GM12878 (cell line): ENCODE measurements at regions not wholly inside any gene's neighbourhood (a gene's known extent, or its start where the extent isn't known, plus 50 kb on each side); places are given as distances from the start of the nearest gene placed in this dataset.

ENCODE experiments used
- ATAC-seq: fragments of 200-7000 bp; cut with Tn5 transposase; 3 replicates; pipeline ENCODE4 v1.9.1; 2020; ENCODE audit warnings: mild to moderate bottlenecking, moderate library complexity
- BruUV-seq: library from RNA; stranded (reverse); fragments of 400-500 nt; replicated peaks from 2 replicates; lab custom pipeline; 2021; lab: Mats Ljungman, UMichigan
- CTCF ChIA-PET: fragments of 300-600 bp; sonication (Branson Sonifier 250); formaldehyde crosslinking; extraction: SDS; loops from one replicate; lab custom pipeline; 2021; ENCODE audit warnings: inconsistent platforms; lab: Yijun Ruan, JAX
- POLR2A ChIA-PET: fragments of 350-600 bp; formaldehyde crosslinking; extraction: SDS; loops from one replicate; lab custom pipeline; 2021; ENCODE audit warnings: inconsistent platforms; lab: Charles Lee
- RAD21 ChIA-PET: fragments of 300-600 bp; sonication (Branson Sonifier 250); formaldehyde crosslinking; loops from one replicate; lab custom pipeline; 2023; ENCODE audit warnings: antibody characterized with exemption; ENCODE audit not compliant: unreplicated experiment; lab: Charles Lee
- SMC1A ChIA-PET: fragments of 300-600 bp; sonication (Branson Sonifier 250); formaldehyde crosslinking; loops from one replicate; lab custom pipeline; 2023; ENCODE audit not compliant: unreplicated experiment, uncharacterized antibody; lab: Charles Lee
- DNase-seq: peaks from one replicate; pipeline ENCODE4 v3.0.0-alpha.2; 2011; ENCODE audit warnings: low read depth, low spot score
- FAIRE-seq: peaks from 3 replicates; lab custom pipeline; 2011; peaks lifted over from hg19 to GRCh38; lab: Jason Lieb, UNC
- H2AFZ ChIP-seq: 2 replicates; pipeline ENCODE4 v1.6.0; 2011; ENCODE audit warnings: low read depth, low read length, control low read depth; ENCODE audit not compliant: control insufficient read depth
- H3K27ac ChIP-seq: 2 replicates; pipeline ENCODE4 v1.5.1; 2011; ENCODE audit warnings: control low read depth; ENCODE audit not compliant: control insufficient read depth, insufficient read depth
- H3K27me3 ChIP-seq, 2 experiments: replicated peaks in 1 of 2; 2 replicates each; pipeline versions ENCODE4 v1.6.0 to v1.6.1; 2011; ENCODE audit warnings: low read length in 1 of 2; ENCODE audit not compliant: control insufficient read depth in 2 of 2, insufficient read depth in 2 of 2
- H3K36me3 ChIP-seq, 2 experiments: 2 replicates each; pipeline ENCODE4 v1.5.1; 2011; ENCODE audit warnings: low read length in 1 of 2; ENCODE audit not compliant: control insufficient read depth in 2 of 2, insufficient read depth in 2 of 2
- H3K4me1 ChIP-seq: 2 replicates; pipeline ENCODE4 v1.6.1; 2011; ENCODE audit warnings: mild to moderate bottlenecking, low read length, moderate library complexity, mixed read lengths; ENCODE audit not compliant: control insufficient read depth, insufficient read depth
- H3K4me2 ChIP-seq: 2 replicates; pipeline ENCODE4 v1.6.0; 2011; ENCODE audit warnings: control low read depth; ENCODE audit not compliant: control insufficient read depth, insufficient read depth
- H3K4me3 ChIP-seq: fragments of 200-600 bp; sonication (generic); 2 replicates; pipeline ENCODE4 v1.5.1; 2016
- H3K79me2 ChIP-seq: 2 replicates; pipeline ENCODE4 v1.6.0; 2011; ENCODE audit warnings: low read length; ENCODE audit not compliant: control insufficient read depth, insufficient read depth
- H3K9ac ChIP-seq: 2 replicates; pipeline ENCODE4 v1.8.0; 2011; ENCODE audit warnings: low read length, control low read depth, mixed read lengths; ENCODE audit not compliant: control insufficient read depth, insufficient read depth
- H3K9me3 ChIP-seq: replicated peaks from 3 replicates; pipeline ENCODE4 v1.5.1; 2011; ENCODE audit warnings: mild to moderate bottlenecking, low read length; ENCODE audit not compliant: control insufficient read depth, insufficient read depth
- H4K20me1 ChIP-seq: 2 replicates; pipeline ENCODE4 v1.6.0; 2011; ENCODE audit not compliant: control insufficient read depth, insufficient read depth
- ATF7 ChIP-seq: fragments of 450-650 bp; IDR thresholded peaks from 2 replicates; pipeline ENCODE4 v1.6.1; 2016; ENCODE audit warnings: low read depth, mild to moderate bottlenecking
- POLR2AphosphoS2 ChIP-seq: IDR thresholded peaks from 2 replicates; pipeline ENCODE4 v1.6.1; 2011; ENCODE audit warnings: low read depth, mild to moderate bottlenecking, low read length, improper control_type of control experiment, moderate library complexity
- WGBS: methylation state at CpG from one replicate; pipeline ENCODE4 v1.1.6; 2016; ENCODE audit warnings: low lambda C conversion rate; ENCODE audit not compliant: insufficient replicate concordance, insufficient coverage; ENCODE audit errors: missing lambda C conversion rate; 5-methylcytosine and 5-hydroxymethylcytosine counted together
- in situ Hi-C: fragments of 300-500 bp; cut with MboI; formaldehyde crosslinking; loops from 9 replicates; pipeline ENCODE4 v1.14.3; 2018; ENCODE audit warnings: mixed read lengths
- intact Hi-C: fragments of 100-400 bp; cut with micrococcal nuclease; formaldehyde crosslinking; loops from one replicate; pipeline ENCODE4 v1.14.2; 2022; ENCODE audit not compliant: unreplicated experiment
- TF ChIP-seq, protein P1 (sequence below): IDR thresholded peaks from 2 replicates; pipeline ENCODE4 v1.6.1; 2011; ENCODE audit warnings: low read depth, low read length, improper control_type of control experiment, borderline replicate concordance
- TF ChIP-seq, protein P2 (sequence below): fragments of 150-350 bp; IDR thresholded peaks from 2 replicates; pipeline ENCODE4 v1.6.1; 2014; ENCODE audit warnings: mild to moderate bottlenecking, low read depth, low read length
- TF ChIP-seq, protein P3 (sequence below): fragments of 450-650 bp; conservative IDR thresholded peaks from 2 replicates; pipeline ENCODE4 v1.6.1; 2017; ENCODE audit warnings: mild to moderate bottlenecking, moderate library complexity

DNA sequence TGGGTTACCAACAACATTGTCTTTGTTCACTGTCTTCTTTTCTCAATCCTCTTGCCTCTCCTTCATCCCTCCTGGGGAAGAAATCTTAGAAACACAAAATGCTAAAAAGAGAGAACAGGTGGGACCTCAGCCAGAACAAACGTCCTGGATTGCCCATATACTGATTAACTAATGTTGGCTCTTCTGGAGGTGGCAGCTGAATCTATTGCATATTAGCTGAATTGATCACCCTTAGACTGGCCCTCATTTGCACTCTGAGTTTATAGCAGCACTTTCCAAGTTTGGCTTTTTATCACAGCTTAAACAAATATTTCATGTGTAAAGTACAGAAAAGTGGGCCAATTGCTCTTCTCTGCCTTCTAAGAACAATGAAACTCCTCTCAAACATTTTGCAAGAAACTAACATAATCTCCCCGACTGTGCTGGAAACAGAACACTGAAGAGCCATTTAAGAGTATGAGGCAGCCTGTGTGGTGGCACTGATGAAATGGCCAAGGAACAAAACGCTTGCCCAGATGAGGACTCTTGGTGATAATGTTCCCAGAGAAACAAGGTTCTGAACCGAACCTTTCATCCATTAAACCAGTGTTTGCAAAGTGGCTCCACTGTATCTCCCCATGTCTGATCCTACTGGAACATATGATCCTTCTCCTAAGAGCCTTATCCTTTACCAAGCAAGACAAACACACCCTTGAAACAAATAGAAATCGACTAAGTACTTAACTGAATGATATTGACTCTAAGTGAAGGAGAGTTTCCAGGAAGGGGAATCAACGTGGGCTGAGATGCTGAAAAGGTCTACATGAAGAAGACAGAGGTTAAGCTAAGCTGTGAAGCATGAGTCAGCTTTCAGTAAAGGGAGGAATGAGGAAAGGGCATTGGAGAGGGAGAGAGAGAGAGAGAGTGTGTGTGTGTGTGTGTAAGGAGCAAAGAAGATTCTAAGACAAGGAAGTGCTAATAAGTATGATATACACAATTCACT is 83.2 kb upstream of the LIFR start:
- SMC1A ChIA-PET = no interaction called here
- ATAC-seq (no peak), FAIRE-seq (no peak)
- H4K20me1 ChIP-seq = no peaks in the 10 kb centered on the region
- TF ChIP-seq, protein P1, sequence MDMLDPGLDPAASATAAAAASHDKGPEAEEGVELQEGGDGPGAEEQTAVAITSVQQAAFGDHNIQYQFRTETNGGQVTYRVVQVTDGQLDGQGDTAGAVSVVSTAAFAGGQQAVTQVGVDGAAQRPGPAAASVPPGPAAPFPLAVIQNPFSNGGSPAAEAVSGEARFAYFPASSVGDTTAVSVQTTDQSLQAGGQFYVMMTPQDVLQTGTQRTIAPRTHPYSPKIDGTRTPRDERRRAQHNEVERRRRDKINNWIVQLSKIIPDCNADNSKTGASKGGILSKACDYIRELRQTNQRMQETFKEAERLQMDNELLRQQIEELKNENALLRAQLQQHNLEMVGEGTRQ = no peak
- TF ChIP-seq, all 136 proteins: peak for 0
- in situ Hi-C loops (no loop called here), intact Hi-C loops (no loop called here)
- 8% methylated on average over 6 of the region's 6 CpGs for whole genome bisulfite sequencing
- H3K9ac ChIP-seq = no peak overlapping the region
- ChIA-PET POLR2A (no interaction called here), RAD21 (no interaction called here), CTCF (no interaction called here)
- H3K4me1 ChIP-seq = no peaks in the 10 kb centered on the region
- no peaks in the 10 kb centered on the region for H3K27me3 ChIP-seq
- no peak for DNase-seq
- H3K4me3 ChIP-seq = no peak overlapping the region
- no peak overlapping the region for H3K4me2 ChIP-seq
- H3K79me2 ChIP-seq = no peaks in the 10 kb centered on the region
- no peak overlapping the region for H2AFZ ChIP-seq
- no peak overlapping the region for H3K27ac ChIP-seq
- H3K9me3 ChIP-seq = no peaks in the 10 kb centered on the region
- BruUV-seq = no TSS peak
- no peaks in the 10 kb centered on the region for H3K36me3 ChIP-seq

DNA sequence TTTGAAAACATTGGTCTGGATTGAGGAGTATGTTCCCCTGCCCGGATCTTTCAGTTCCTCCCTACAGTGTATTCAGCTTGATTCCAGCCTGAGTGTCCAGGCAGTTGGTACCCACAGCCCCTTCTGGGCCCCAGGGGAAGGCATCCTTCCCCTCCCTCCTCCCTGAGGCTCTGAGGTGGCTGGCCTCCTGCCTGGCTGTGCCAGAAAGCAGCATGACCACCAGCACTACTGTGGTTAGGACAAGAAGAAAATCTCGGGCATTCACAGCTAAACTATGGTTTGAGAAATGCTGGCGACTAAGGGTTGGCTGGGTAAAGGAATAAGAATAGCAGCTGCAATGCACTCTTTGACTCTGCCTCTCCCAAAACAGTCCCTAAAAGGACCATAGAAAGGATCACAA is 84.6 kb upstream of the LIFR start:
- no peak for TF ChIP-seq POLR2AphosphoS2
- TF ChIP-seq, protein P2, sequence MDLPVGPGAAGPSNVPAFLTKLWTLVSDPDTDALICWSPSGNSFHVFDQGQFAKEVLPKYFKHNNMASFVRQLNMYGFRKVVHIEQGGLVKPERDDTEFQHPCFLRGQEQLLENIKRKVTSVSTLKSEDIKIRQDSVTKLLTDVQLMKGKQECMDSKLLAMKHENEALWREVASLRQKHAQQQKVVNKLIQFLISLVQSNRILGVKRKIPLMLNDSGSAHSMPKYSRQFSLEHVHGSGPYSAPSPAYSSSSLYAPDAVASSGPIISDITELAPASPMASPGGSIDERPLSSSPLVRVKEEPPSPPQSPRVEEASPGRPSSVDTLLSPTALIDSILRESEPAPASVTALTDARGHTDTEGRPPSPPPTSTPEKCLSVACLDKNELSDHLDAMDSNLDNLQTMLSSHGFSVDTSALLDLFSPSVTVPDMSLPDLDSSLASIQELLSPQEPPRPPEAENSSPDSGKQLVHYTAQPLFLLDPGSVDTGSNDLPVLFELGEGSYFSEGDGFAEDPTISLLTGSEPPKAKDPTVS = no peak
- no peak for TF ChIP-seq ATF7
- TF ChIP-seq, protein P3, sequence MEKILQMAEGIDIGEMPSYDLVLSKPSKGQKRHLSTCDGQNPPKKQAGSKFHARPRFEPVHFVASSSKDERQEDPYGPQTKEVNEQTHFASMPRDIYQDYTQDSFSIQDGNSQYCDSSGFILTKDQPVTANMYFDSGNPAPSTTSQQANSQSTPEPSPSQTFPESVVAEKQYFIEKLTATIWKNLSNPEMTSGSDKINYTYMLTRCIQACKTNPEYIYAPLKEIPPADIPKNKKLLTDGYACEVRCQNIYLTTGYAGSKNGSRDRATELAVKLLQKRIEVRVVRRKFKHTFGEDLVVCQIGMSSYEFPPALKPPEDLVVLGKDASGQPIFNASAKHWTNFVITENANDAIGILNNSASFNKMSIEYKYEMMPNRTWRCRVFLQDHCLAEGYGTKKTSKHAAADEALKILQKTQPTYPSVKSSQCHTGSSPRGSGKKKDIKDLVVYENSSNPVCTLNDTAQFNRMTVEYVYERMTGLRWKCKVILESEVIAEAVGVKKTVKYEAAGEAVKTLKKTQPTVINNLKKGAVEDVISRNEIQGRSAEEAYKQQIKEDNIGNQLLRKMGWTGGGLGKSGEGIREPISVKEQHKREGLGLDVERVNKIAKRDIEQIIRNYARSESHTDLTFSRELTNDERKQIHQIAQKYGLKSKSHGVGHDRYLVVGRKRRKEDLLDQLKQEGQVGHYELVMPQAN = no peak
- TF ChIP-seq, all 136 proteins: peak for 0
- ATAC-seq (no peak), FAIRE-seq (no peak), DNase-seq (no peak)
- CTCF ChIA-PET = no interaction called here
- SMC1A ChIA-PET = no interaction called here
- intact Hi-C loops = no loop called here
- no peak overlapping the region for H2AFZ ChIP-seq
- H4K20me1 ChIP-seq = no peaks in the 10 kb centered on the region
- 29% methylated on average over 3 of the region's 3 CpGs for WGBS
- H3K4me3 ChIP-seq = no peak overlapping the region
- H3K9ac ChIP-seq = no peak overlapping the region
- H3K36me3 ChIP-seq = no peaks in the 10 kb centered on the region
- H3K9me3 ChIP-seq = no peaks in the 10 kb centered on the region
- POLR2A ChIA-PET = no interaction called here
- H3K4me1 ChIP-seq = no peaks in the 10 kb centered on the region
- in situ Hi-C loops = no loop called here
- no TSS peak for BruUV-seq
- H3K27me3 ChIP-seq = no peaks in the 10 kb centered on the region
- RAD21 ChIA-PET = no interaction called here
- no peak overlapping the region for H3K27ac ChIP-seq
- no peak overlapping the region for H3K4me2 ChIP-seq
- H3K79me2 ChIP-seq = no peaks in the 10 kb centered on the region
